Peyer's patch (tissue), 4 donors: ENCODE measurements at regions not wholly inside any gene's neighbourhood (a gene's known extent, or its start where the extent isn't known, plus 50 kb on each side); places are given as distances from the start of the nearest gene placed in this dataset.

Experiments used
- DNase-seq, 3 donors: peaks; one replicate each; pipeline ENCODE4 v3.0.0-alpha.2; 2017 to 2019
- H3K27ac ChIP-seq, 4 donors: fragments of 200-600 bp; sonication (generic); one replicate each; pipeline ENCODE4 v1.5.1; 2016 to 2019
- H3K27me3 ChIP-seq, 2 donors: fragments of 200-600 bp; sonication (generic); one replicate each; pipeline ENCODE4 v1.5.1; 2019
- H3K36me3 ChIP-seq, 3 donors: fragments of 200-600 bp; sonication (generic); one replicate each; pipeline ENCODE4 v1.5.1; 2016 to 2019
- H3K4me1 ChIP-seq, 4 donors: fragments of 200-600 bp; sonication (generic); one replicate each; pipeline ENCODE4 v1.5.1; 2016 to 2019
- H3K4me3 ChIP-seq, 4 donors: fragments of 200-600 bp; sonication (generic); 1 replicate in 3 of 4; 2 replicates in 1 of 4; pipeline ENCODE4 v1.5.1; 2016 to 2019; ENCODE audit warnings: mild to moderate bottlenecking in 1 of 4
- H3K9me3 ChIP-seq, 4 donors: fragments of 200-600 bp; sonication (generic); one replicate each; pipeline ENCODE4 v1.5.1; 2016 to 2019; ENCODE audit warnings: mild to moderate bottlenecking in 1 of 4
- CTCF ChIP-seq, 6 experiments: fragments of 450-650 bp in 4 of 6; fragments of 200-600 bp in 2 of 6; sonication (generic) in 1 of 6; IDR thresholded peaks; one replicate each; pipeline ENCODE4 v1.5.1; 2017 to 2019; ENCODE audit warnings: antibody characterized with exemption in 6 of 6, mild to moderate bottlenecking in 3 of 6, moderate library complexity in 1 of 6
- POLR2A ChIP-seq, 2 donors: fragments of 450-650 bp; IDR thresholded peaks; one replicate each; pipeline ENCODE4 v1.5.1; 2017; ENCODE audit warnings: antibody characterized with exemption in 2 of 2, mild to moderate bottlenecking in 2 of 2, moderate library complexity in 2 of 2

GRCh38 chr4:34010751-34011519 is 2233.4 kb downstream of the ARAP2 start:
- Histone ChIP-seq H3K36me3 (no peaks in the 10 kb centered on the region), H3K4me1 (no peaks in the 10 kb centered on the region), H3K4me3 (no peak overlapping the region), H3K9me3 (no peaks in the 10 kb centered on the region), H3K27me3 (no peaks in the 10 kb centered on the region), H3K27ac (no peak overlapping the region)
- no peak for DNase-seq
- no peak for TF ChIP-seq CTCF (IDR thresholded peaks at IDR 0.05)
- TF ChIP-seq POLR2A (IDR thresholded peaks at IDR 0.05) = no peak

DNA sequence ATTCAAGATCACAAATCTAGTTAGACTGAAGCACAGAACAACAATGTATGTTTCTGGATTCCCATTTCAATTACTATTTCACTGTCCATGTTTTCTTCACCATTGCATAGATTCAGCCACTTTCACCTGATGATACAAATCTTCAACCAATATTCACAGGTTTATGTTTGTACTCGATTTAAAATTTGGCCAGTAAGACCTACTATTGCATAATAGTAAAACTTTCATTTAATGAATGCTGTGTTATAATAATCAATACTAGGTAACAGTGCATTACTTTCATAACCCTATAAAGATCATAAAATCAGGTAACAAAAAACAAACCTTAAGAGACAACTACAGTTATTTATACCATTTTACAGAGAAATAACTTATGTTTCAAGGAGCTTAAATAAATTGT is 2209.1 kb downstream of the ARAP2 start:
- no peak for DNase-seq
- Histone ChIP-seq H3K36me3 (no peaks in the 10 kb centered on the region), H3K4me3 (no peak overlapping the region), H3K4me1 (no peaks in the 10 kb centered on the region), H3K27ac (no peak overlapping the region), H3K9me3 (no peaks in the 10 kb centered on the region), H3K27me3 (no peaks in the 10 kb centered on the region)
- TF ChIP-seq CTCF (IDR thresholded peaks at IDR 0.05) (no peak), POLR2A (IDR thresholded peaks at IDR 0.05) (no peak)

GRCh38 chr4:34037280-34037679 is 2207.0 kb downstream of the ARAP2 start:
- H3K27ac ChIP-seq = no peak overlapping the region

GRCh38 chr4:34039766-34040165 is 2204.5 kb downstream of the ARAP2 start:
- Histone ChIP-seq H3K4me1 (no peaks in the 10 kb centered on the region), H3K27ac (no peak overlapping the region)
- no peak for TF ChIP-seq POLR2A (IDR thresholded peaks at IDR 0.05)
- TF ChIP-seq CTCF (IDR thresholded peaks at IDR 0.05) = no peak

More at GRCh38 chr4:34037280-34037679, 2207.0 kb downstream of the ARAP2 start:
- DNase-seq = no peak
- H3K4me3 ChIP-seq = no peak overlapping the region
- no peaks in the 10 kb centered on the region for H3K27me3 ChIP-seq
- no peaks in the 10 kb centered on the region for H3K36me3 ChIP-seq
- H3K4me1 ChIP-seq = no peaks in the 10 kb centered on the region
- TF ChIP-seq POLR2A (IDR thresholded peaks at IDR 0.05) (no peak), CTCF (IDR thresholded peaks at IDR 0.05) (no peak)
- no peaks in the 10 kb centered on the region for H3K9me3 ChIP-seq

GRCh38 chr4:34043131-34043530 is 2201.2 kb downstream of the ARAP2 start:
- H3K9me3 ChIP-seq = no peaks in the 10 kb centered on the region
- no peak overlapping the region for H3K27ac ChIP-seq
- no peaks in the 10 kb centered on the region for H3K27me3 ChIP-seq
- DNase-seq = no peak
- H3K4me1 ChIP-seq = no peaks in the 10 kb centered on the region
- TF ChIP-seq CTCF (IDR thresholded peaks at IDR 0.05) = no peak
- no peak for TF ChIP-seq POLR2A (IDR thresholded peaks at IDR 0.05)
- H3K36me3 ChIP-seq = no peaks in the 10 kb centered on the region
- no peak overlapping the region for H3K4me3 ChIP-seq

More at GRCh38 chr4:34039766-34040165, 2204.5 kb downstream of the ARAP2 start:
- Histone ChIP-seq H3K9me3 (no peaks in the 10 kb centered on the region), H3K36me3 (no peaks in the 10 kb centered on the region), H3K4me3 (no peak overlapping the region), H3K27me3 (no peaks in the 10 kb centered on the region)
- DNase-seq = no peak
